Endodermal cell (in vitro differentiated cells): ENCODE measurements at regions not wholly inside any gene's neighbourhood (a gene's known extent, or its start where the extent isn't known, plus 50 kb on each side); places are given as distances from the start of the nearest gene placed in this dataset.

Experiments used
- DNase-seq: peaks from one replicate; pipeline ENCODE4 v3.0.0-alpha.2; 2017
- H3K27ac ChIP-seq: 2 replicates; pipeline ENCODE4 v1.5.1; 2013; ENCODE audit warnings: mild to moderate bottlenecking, low read depth, low read length, moderate library complexity
- H3K27me3 ChIP-seq: 2 replicates; pipeline ENCODE4 v1.6.1; 2013; ENCODE audit warnings: mild to moderate bottlenecking, low read length, moderate library complexity; ENCODE audit not compliant: insufficient read depth, control insufficient read depth, poor library complexity, severe bottlenecking
- H3K36me3 ChIP-seq: 2 replicates; pipeline ENCODE4 v1.7.0; 2013; ENCODE audit warnings: mild to moderate bottlenecking, low read length, moderate library complexity; ENCODE audit not compliant: control insufficient read depth, insufficient read depth
- H3K4me1 ChIP-seq: one replicate; pipeline ENCODE4 v1.7.0; 2013; ENCODE audit warnings: low read length; ENCODE audit not compliant: control insufficient read depth, insufficient read depth
- H3K4me3 ChIP-seq: 2 replicates; pipeline ENCODE4 v1.5.1; 2013; ENCODE audit warnings: mild to moderate bottlenecking, low read length, moderate library complexity
- H3K9ac ChIP-seq: 2 replicates; pipeline ENCODE4 v1.6.1; 2013; ENCODE audit warnings: mild to moderate bottlenecking, low read length, moderate library complexity; ENCODE audit not compliant: poor library complexity, severe bottlenecking; ENCODE audit errors: extremely low read depth
- H3K9me3 ChIP-seq: 2 replicates; pipeline ENCODE4 v1.6.1; 2013; ENCODE audit warnings: mild to moderate bottlenecking, low read length, moderate library complexity; ENCODE audit not compliant: control insufficient read depth
- H3K27ac Mint-ChIP-seq: 2 replicates; pipeline ENCODE4 v1.8.0; 2020; ENCODE audit warnings: mixed read lengths
- H3K27me3 Mint-ChIP-seq: 2 replicates; pipeline ENCODE4 v1.8.0; 2021; ENCODE audit warnings: mild to moderate bottlenecking, mixed read lengths; ENCODE audit not compliant: insufficient read depth
- H3K36me3 Mint-ChIP-seq: 2 replicates; pipeline ENCODE4 v1.8.0; 2020; ENCODE audit warnings: low read depth, mixed read lengths
- H3K4me1 Mint-ChIP-seq: 2 replicates; pipeline ENCODE4 v1.8.0; 2020; ENCODE audit warnings: mixed read lengths
- H3K4me3 Mint-ChIP-seq: 2 replicates; pipeline ENCODE4 v1.8.0; 2020; ENCODE audit warnings: mild to moderate bottlenecking, moderate library complexity, mixed read lengths
- H3K9me3 Mint-ChIP-seq: 2 replicates; pipeline ENCODE4 v1.8.0; 2020; ENCODE audit warnings: mild to moderate bottlenecking, mixed read lengths
- WGBS, 2 experiments: methylation state at CpG; one replicate each; pipeline versions ENCODE4 v1.1.5 to v1.1.7; 2013; ENCODE audit warnings: missing lambda C conversion rate in 2 of 2, mixed read lengths in 1 of 2; ENCODE audit not compliant: insufficient coverage in 1 of 2, insufficient read length in 1 of 2; 5-methylcytosine and 5-hydroxymethylcytosine counted together
- TF ChIP-seq, protein P1 (sequence below): fragments of 200-600 bp; sonication (generic); conservative IDR thresholded peaks from 2 replicates; pipeline ENCODE4 v1.5.0; 2021; ENCODE audit warnings: antibody characterized with exemption, mild to moderate bottlenecking

DNA sequence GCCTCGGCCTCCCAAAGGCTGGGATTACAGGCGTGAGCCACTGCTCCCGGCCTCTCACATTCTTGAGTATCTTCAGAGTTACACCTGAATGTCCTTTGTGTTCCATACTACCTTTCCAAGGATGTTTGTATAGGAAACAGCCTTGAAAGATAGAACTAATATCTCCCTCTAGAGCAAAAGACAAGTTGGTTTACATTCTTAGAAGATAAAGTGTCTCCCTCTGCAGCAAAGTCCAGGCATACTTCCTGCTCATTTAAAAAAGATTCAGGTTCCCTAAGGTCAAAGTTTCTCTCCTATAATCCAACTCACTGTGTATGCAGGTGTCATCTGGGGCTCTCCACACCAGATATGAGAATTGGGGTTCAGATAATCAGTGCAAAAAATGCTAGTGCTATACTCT is 224.4 kb downstream of the TPBG start:
- no peaks in the 10 kb centered on the region for H3K27me3 Mint-ChIP-seq
- no peaks in the 10 kb centered on the region for H3K36me3 ChIP-seq
- H3K4me1 Mint-ChIP-seq: peaks cover 9% of the 10 kb centered on the region
- peaks cover 9% of the 10 kb centered on the region for H3K4me1 ChIP-seq
- H3K27me3 ChIP-seq: no peaks in the 10 kb centered on the region
- no peaks in the 10 kb centered on the region for H3K9me3 Mint-ChIP-seq
- no peak overlapping the region for H3K27ac Mint-ChIP-seq
- no peak for DNase-seq
- H3K27ac ChIP-seq: no peak overlapping the region
- no peaks in the 10 kb centered on the region for H3K9me3 ChIP-seq
- H3K9ac ChIP-seq: no peak overlapping the region
- no peaks in the 10 kb centered on the region for H3K36me3 Mint-ChIP-seq
- WGBS, 2 experiments: 95 to 96% methylated on average over 3 of the region's 3 CpGs
- H3K4me3 ChIP-seq: no peak overlapping the region
- TF ChIP-seq, protein P1, sequence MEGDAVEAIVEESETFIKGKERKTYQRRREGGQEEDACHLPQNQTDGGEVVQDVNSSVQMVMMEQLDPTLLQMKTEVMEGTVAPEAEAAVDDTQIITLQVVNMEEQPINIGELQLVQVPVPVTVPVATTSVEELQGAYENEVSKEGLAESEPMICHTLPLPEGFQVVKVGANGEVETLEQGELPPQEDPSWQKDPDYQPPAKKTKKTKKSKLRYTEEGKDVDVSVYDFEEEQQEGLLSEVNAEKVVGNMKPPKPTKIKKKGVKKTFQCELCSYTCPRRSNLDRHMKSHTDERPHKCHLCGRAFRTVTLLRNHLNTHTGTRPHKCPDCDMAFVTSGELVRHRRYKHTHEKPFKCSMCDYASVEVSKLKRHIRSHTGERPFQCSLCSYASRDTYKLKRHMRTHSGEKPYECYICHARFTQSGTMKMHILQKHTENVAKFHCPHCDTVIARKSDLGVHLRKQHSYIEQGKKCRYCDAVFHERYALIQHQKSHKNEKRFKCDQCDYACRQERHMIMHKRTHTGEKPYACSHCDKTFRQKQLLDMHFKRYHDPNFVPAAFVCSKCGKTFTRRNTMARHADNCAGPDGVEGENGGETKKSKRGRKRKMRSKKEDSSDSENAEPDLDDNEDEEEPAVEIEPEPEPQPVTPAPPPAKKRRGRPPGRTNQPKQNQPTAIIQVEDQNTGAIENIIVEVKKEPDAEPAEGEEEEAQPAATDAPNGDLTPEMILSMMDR: peak; percentile 14
- no peak overlapping the region for H3K4me3 Mint-ChIP-seq

DNA sequence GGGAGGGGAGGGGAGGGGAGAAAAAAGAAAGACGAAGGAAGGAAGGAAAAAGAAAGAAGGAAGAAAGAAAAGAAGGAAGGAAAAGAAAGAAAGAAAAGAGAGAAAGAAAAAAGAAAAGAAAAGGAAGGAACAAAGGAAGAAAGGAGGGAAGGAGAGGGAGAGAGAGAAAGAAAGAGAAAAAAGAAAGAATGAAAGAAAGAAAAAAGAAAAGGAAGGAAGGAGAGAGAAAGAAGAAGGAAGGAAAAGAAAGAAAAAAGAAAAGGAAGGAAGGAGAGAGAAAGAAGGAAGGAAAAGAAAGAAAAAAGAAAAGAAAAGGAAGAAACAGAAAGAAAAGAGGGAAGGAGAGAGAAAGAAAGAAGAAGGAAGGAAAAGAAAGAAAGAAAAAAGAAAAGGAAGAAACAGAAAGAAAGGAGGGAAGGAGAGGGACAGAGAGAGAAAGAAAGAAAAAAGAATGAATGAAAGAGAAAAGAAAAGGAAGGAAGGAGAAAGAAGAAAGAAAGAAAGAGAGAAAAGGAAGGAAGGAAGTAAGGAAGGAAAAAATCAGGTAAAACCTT is 225.3 kb downstream of the TPBG start:
- Mint-ChIP-seq H3K9me3 (no peaks in the 10 kb centered on the region), H3K4me3 (no peak overlapping the region), H3K27ac (no peak overlapping the region), H3K27me3 (no peaks in the 10 kb centered on the region), H3K4me1 (peaks cover 9% of the 10 kb centered on the region), H3K36me3 (no peaks in the 10 kb centered on the region)
- Histone ChIP-seq H3K4me3 (no peak overlapping the region), H3K4me1 (peaks cover 9% of the 10 kb centered on the region), H3K9me3 (no peaks in the 10 kb centered on the region), H3K36me3 (no peaks in the 10 kb centered on the region), H3K9ac (no peak overlapping the region), H3K27ac (no peak overlapping the region), H3K27me3 (no peaks in the 10 kb centered on the region)
- 80 to 88% methylated on average over 1 of the region's 1 CpG for WGBS, 2 experiments
- no peak for DNase-seq
- TF ChIP-seq, protein P1: no peak

DNA sequence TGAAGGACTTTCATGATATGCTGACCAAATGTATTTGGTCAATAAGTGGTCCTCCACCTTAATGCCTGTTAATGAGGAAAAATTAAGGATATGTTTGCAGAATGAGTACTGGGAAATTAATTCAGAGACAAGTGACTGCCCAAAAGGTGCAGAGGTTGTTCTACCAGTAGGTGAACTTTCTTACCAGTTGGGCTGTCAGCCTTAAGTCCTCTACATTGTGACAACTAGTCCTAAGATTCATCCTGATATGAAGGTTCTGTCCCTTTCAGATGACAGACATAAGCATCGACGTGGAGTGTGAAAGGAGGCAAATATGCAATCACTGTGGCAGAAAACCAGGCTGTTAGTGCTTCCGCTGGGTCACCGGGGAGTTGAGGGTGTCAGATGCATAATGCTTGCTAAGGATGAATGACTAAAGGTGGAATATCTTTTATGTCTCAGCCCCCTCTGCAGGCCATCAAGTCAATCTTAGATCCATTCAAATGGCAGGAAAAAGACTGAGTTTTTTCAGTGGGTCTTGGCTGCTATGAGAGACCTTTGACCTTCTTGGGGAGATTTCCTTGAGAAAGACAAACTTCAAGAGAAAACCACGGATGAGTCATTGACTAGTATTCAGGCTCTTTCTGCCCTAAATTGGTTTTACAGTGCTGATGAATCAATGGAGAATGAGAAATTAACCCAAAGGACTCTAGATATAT is 226.0 kb downstream of the TPBG start:
- H3K9ac ChIP-seq: no peak overlapping the region
- H3K27me3 ChIP-seq: no peaks in the 10 kb centered on the region

More for the DNA sequence above, 226.0 kb downstream of the TPBG start:
- no peaks in the 10 kb centered on the region for H3K36me3 Mint-ChIP-seq
- H3K4me3 ChIP-seq: no peak overlapping the region
- H3K9me3 ChIP-seq: no peaks in the 10 kb centered on the region
- no peak overlapping the region for H3K27ac ChIP-seq
- H3K4me1 ChIP-seq: peaks cover 9% of the 10 kb centered on the region
- H3K4me3 Mint-ChIP-seq: no peak overlapping the region
- peaks cover 9% of the 10 kb centered on the region for H3K4me1 Mint-ChIP-seq
- TF ChIP-seq, protein P1: peak; percentile 66
- no peaks in the 10 kb centered on the region for H3K27me3 Mint-ChIP-seq
- H3K36me3 ChIP-seq: no peaks in the 10 kb centered on the region
- H3K9me3 Mint-ChIP-seq: no peaks in the 10 kb centered on the region
- peak; percentile 75 for DNase-seq
- H3K27ac Mint-ChIP-seq: no peak overlapping the region
- WGBS, 2 experiments: 30 to 50% methylated on average over 3 to 5 of the region's 5 CpGs
